GM10248 (cell line): ENCODE measurements at regions not wholly inside any gene's neighbourhood (a gene's known extent, or its start where the extent isn't known, plus 50 kb on each side); places are given as distances from the start of the nearest gene placed in this dataset.

ENCODE experiments used
- CTCF ChIA-PET: fragments of 300-600 bp; sonication (Branson Sonifier 250); formaldehyde crosslinking; extraction: SDS; loops from one replicate; lab custom pipeline; 2021; ENCODE audit warnings: antibody characterized with exemption; lab: Yijun Ruan, JAX
- POLR2A ChIA-PET: fragments of 350-650 bp; sonication (Branson Sonifier 250); formaldehyde crosslinking; extraction: SDS; loops from one replicate; lab custom pipeline; 2020; ENCODE audit warnings: antibody characterized with exemption; lab: Yijun Ruan, JAX
- DNase-seq: peaks from one replicate; pipeline ENCODE4 v3.0.0; 2012; ENCODE audit errors: extremely low spot score
- CTCF ChIP-seq: IDR thresholded peaks from 2 replicates; pipeline ENCODE4 v1.5.1; 2012; ENCODE audit warnings: mild to moderate bottlenecking, low read depth; ENCODE audit errors: extremely low read depth, missing control alignments, control extremely low read depth

- ChIA-PET POLR2A (no interaction called here), CTCF (interaction anchor here (1.3 to 6.6 kb wide), 2 partner anchors 860 to 1449 kb away, joined by 3 to 58 read pairs; no protein-coding TSS in a partner anchor)
- TF ChIP-seq CTCF = no peak
- no peak for DNase-seq
These were observed 151.6 kb downstream of the TM9SF2 start for GRCh38 chr13:99652901-99653300.

GRCh38 chr13:99652141-99652540, 150.9 kb downstream of the TM9SF2 start:
- CTCF ChIA-PET = interaction anchor here (6.6 kb wide), 1 partner anchor 861 kb away, joined by 58 read pairs; no protein-coding TSS in a partner anchor
- DNase-seq = no peak
- TF ChIP-seq CTCF = no peak
- POLR2A ChIA-PET = no interaction called here

GRCh38 chr13:99651016-99651415, 149.7 kb downstream of the TM9SF2 start:
- DNase-seq = no peak
- ChIA-PET POLR2A (no interaction called here), CTCF (no interaction called here)
- no peak for TF ChIP-seq CTCF

GRCh38 chr13:99650410-99650809, 149.1 kb downstream of the TM9SF2 start:
- TF ChIP-seq CTCF = no peak
- CTCF ChIA-PET = no interaction called here
- POLR2A ChIA-PET = no interaction called here
- DNase-seq = no peak

- CTCF ChIA-PET = interaction anchor here (1.1 to 2.0 kb wide), 4 partner anchors 9 to 212 kb away, joined by 4 to 7 read pairs (median 6); no protein-coding TSS in a partner anchor
- POLR2A ChIA-PET = no interaction called here
- no peak for DNase-seq
- no peak for TF ChIP-seq CTCF
These were observed 147.7 kb downstream of the TM9SF2 start for GRCh38 chr13:99648927-99649326.

- no peak for DNase-seq
- CTCF ChIA-PET = interaction anchor here (1.1 to 2.0 kb wide), 5 partner anchors 9 to 212 kb away, joined by 3 to 7 read pairs (median 5); no protein-coding TSS in a partner anchor
- no peak for TF ChIP-seq CTCF
- POLR2A ChIA-PET = no interaction called here
These were observed 146.9 kb downstream of the TM9SF2 start for GRCh38 chr13:99648066-99648665.

GRCh38 chr13:99647596-99647985, 146.3 kb downstream of the TM9SF2 start:
- no peak for DNase-seq
- CTCF ChIA-PET = interaction anchor here (0.8 to 1.8 kb wide), 5 partner anchors 8 to 211 kb away, joined by 3 to 7 read pairs (median 3); no protein-coding TSS in a partner anchor
- POLR2A ChIA-PET = no interaction called here
- TF ChIP-seq CTCF = no peak
